HG03108 (cell line): ENCODE measurements at regions not wholly inside any gene's neighbourhood (a gene's known extent, or its start where the extent isn't known, plus 50 kb on each side); places are given as distances from the start of the nearest gene placed in this dataset.

Experiments
- ATAC-seq: cut with Tn5 transposase; IDR thresholded peaks from one replicate; pipeline ENCODE4 v1.9.1; 2021; ENCODE audit warnings: moderate library complexity; ENCODE audit not compliant: unreplicated experiment

DNA sequence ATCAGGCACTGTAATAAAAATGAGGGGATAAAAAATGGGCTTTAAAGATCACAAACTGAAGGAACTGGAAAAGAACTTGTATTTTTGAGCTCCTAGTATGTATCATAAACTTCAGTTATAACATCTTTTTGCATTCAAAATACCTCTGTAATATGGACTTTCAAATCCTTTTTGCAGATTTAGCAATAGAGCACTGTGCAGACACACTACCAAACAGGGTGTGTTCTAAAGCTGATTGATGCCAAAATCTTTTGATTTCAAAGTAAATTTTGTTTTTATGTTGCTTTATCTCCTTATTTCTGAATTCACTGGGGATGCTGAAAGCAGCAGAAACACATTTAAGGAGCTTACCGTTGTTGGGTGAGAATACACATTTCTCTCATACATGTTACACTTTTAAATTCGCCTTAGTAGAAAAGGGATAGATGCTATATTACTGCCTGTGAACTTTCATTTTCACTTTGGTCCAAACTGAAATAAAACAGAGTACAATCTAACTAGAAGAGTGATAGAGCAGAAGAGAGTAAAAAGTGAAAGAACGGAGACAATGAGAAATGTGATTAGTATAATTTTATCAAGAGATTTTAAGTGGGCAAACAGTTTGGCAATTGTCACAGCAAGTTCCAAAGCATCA lies 1126.6 kb downstream of the BRINP3 start:
- ATAC-seq = no peak

GRCh38 chr1:189351960-189352359 lies 1125.7 kb downstream of the BRINP3 start:
- no peak for ATAC-seq

- ATAC-seq = no peak
These were observed 1121.5 kb downstream of the BRINP3 start for GRCh38 chr1:189356206-189356605.

DNA sequence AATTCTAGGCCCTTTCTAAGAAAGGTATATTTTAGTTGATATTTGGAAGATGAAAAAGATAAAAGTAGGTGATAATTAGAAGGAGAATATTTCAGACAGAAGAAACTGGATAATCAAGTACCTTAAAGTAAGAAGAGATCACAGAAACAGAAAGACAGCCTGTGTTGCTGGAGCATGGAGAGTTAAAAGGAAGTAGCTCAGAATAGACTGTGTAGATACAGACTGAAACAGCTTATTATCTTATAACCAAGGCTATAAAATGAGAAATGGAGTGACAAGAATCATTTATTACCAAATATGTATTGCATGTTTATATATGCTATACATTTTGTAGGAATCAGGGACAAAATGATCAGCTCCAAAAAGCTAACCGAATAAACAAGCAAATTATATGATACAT lies 1120.3 kb downstream of the BRINP3 start:
- no peak for ATAC-seq

GRCh38 chr1:189369612-189370011 lies 1108.1 kb downstream of the BRINP3 start:
- ATAC-seq = no peak

DNA sequence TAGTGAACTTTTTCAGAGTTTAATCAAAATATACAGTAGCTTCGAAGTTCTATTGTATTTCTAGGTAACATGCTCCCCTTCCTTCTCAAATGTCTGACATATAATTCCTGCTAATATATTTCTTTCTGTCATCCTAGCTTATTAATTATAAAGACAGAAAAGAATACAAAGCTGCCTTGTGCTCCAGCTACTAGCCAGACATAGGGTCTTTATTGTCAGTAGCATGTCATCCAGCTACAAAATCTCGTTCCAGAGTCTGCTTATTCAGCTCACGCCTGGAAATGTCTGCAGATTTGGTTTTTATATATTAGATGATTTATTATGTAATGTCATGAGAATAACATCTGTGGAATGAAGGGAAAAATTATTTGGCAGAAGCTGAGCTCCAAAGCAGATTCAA lies 1102.8 kb downstream of the BRINP3 start:
- no peak for ATAC-seq

DNA sequence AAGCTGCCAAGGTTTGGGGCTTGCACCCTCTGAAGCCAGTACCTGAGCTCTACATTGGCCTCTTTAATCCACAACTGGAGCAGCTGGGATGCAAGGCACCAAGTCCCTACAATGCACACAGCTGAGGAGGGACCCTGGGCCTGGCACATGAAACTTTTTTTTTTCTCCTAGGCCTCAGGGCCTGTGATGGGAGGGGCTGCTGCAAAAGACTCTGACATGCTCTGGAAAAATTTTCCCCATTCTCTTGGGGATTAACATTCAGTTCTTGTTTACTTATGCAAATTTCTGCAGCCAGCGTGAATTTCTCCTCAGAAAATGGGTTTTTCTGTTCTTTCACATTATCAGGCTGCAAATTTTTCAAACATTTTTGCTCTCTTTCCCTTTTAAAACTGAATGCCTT lies 1072.2 kb downstream of the BRINP3 start:
- no peak for ATAC-seq

- ATAC-seq = no peak
These were observed 1067.9 kb downstream of the BRINP3 start for GRCh38 chr1:189409774-189410173.

GRCh38 chr1:189424746-189425331 lies 1052.8 kb downstream of the BRINP3 start:
- no peak for ATAC-seq

GRCh38 chr1:189429610-189430009 lies 1048.1 kb downstream of the BRINP3 start:
- ATAC-seq = no peak

GRCh38 chr1:189431447-189431846 lies 1046.2 kb downstream of the BRINP3 start:
- no peak for ATAC-seq

DNA sequence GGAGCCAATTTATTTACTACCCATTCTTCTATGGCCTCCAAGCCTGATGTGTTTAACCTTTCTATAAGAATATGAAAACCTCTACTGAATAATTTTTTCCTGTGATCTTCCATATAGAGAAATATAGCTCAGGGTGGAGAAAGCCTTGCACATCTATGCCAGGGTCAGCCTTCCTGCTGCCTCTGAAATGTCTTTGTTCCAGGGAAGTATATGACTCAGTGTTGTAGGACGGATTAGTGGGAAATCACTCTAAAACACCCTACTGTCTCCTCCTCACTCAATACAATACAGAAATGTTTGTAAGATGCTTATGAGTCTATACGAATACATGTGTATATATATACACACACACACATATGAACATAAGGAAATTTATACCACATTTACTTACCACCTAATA lies 1044.9 kb downstream of the BRINP3 start:
- ATAC-seq = no peak

GRCh38 chr1:189434461-189434860 lies 1043.2 kb downstream of the BRINP3 start:
- no peak for ATAC-seq

- no peak for ATAC-seq
These were observed 1042.3 kb downstream of the BRINP3 start for GRCh38 chr1:189435398-189435797.

GRCh38 chr1:189438808-189439207 lies 1038.9 kb downstream of the BRINP3 start:
- ATAC-seq = no peak

GRCh38 chr1:189463166-189463565 lies 1014.5 kb downstream of the BRINP3 start:
- no peak for ATAC-seq

GRCh38 chr1:189496768-189497167 lies 980.9 kb downstream of the BRINP3 start:
- ATAC-seq = no peak

DNA sequence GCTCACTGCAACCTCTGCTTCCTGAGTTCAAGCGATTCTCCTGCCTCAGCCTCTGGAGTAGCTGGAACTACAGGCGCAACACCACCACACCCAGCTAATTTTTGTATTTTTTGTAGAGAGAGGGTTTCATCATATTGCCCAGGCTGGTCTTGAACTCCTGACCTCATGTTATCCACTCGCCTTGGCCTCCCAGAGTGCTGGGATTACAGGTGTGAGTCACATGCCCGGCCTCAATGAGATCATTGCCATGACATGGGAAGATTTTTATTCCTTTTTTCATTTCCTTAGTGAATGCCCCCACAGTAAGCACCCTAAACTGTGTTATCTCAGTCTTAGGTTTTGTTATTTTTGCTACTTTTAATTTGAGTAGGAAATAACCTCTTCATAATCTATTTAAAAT lies 977.9 kb downstream of the BRINP3 start:
- ATAC-seq = no peak

DNA sequence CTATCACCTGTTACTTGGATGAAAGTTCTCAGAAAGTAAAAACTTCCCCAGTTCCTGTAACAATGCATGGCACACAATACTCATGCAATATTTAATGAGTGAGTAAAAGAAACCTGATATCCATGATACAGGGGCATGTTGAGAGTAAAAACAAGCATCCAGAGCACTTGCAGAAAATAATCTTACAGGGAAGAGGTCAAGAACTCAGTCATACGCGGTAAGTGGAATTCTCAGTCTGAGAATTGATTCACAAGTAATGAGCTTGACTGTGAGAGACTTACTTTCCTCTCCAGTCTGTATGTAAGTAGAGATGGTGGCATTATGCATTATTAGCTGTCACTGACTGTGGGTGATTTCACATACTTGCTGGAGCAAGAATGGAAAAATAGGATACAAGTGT lies 976.9 kb downstream of the BRINP3 start:
- no peak for ATAC-seq

DNA sequence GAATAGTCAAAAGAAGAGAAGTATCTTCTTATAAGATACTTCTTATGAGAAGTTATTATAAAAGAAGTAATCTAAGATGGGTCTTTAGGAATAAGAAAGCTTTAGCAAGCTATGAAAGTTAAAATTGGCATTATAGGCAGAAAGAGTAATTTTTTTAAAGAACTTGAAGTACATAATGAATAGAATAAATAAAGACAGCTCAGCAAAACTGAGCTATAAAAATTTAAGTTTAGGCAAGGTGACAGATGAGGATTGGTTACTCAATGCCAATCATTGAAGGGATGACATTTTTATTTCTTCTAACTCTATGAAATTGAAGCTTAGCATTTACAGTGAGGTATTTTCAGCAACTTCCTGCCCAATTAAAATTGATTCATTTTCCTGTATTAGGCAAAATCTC lies 966.8 kb downstream of the BRINP3 start:
- no peak for ATAC-seq

GRCh38 chr1:189513091-189513490 lies 964.6 kb downstream of the BRINP3 start:
- ATAC-seq = no peak

GRCh38 chr1:189522441-189522840 lies 955.2 kb downstream of the BRINP3 start:
- ATAC-seq = no peak

GRCh38 chr1:189524501-189524900 lies 953.2 kb downstream of the BRINP3 start:
- no peak for ATAC-seq
